ENCODE measurements at regions not wholly inside any gene's neighbourhood (a gene's known extent, or its start where the extent isn't known, plus 50 kb on each side); places are given as distances from the start of the nearest gene placed in this dataset.

GRCh38 chr19:28386066-28386465 lies 826.9 kb downstream of the UQCRFS1 start:
- H3K36me3 ChIP-seq (ENCODE audit: control insufficient read depth in 2 of 2, extremely low read depth in 1 of 2, insufficient read depth in 1 of 2, low read length in 1 of 2): no peaks in the 10 kb centered on the region
- Mint-ChIP-seq H3K36me3 (no peaks in the 10 kb centered on the region), H3K27ac (peak overlapping the region; percentile 29 to 85), H3K9me3 (peaks cover 2 to 26% (median 6%) of the 10 kb centered on the region in 3 donors), H3K27me3 (no peaks in the 10 kb centered on the region), H3K4me3 (peak overlapping the region in 1 of 3 donors; percentile 53), H3K4me1 (peaks cover 0 to 16% (median 2%) of the 10 kb centered on the region in 3 donors)
- H3K4me1 ChIP-seq (ENCODE audit: control insufficient read depth in 1 of 2, extremely low read depth in 1 of 2, insufficient read depth in 2 of 2, low read length in 2 of 2): no peaks in the 10 kb centered on the region
- ATAC-seq (replicated peaks in 1 of 4) (peak in 2 of 4 experiments; percentile 47 to 71), DNase-seq (no peak)
- POLR2A ChIA-PET: no interaction called here
- H3K27me3 ChIP-seq (replicated peaks in 1 of 2; ENCODE audit: control insufficient read depth in 2 of 2, extremely low read depth in 1 of 2, insufficient read depth in 2 of 2, low read length in 1 of 2): no peaks in the 10 kb centered on the region
- no peak overlapping the region for H3K27ac ChIP-seq (ENCODE audit: low read length)
- WGBS (ENCODE audit: insufficient coverage): 19% methylated on average over 3 of the region's 3 CpGs
- no peaks in the 10 kb centered on the region for H3K9me3 ChIP-seq
- CTCF ChIA-PET: no interaction called here
- no peak overlapping the region for H3K4me3 ChIP-seq (ENCODE audit: control insufficient read depth in 1 of 2, extremely low read depth in 1 of 2, low read length in 1 of 2)

DNA sequence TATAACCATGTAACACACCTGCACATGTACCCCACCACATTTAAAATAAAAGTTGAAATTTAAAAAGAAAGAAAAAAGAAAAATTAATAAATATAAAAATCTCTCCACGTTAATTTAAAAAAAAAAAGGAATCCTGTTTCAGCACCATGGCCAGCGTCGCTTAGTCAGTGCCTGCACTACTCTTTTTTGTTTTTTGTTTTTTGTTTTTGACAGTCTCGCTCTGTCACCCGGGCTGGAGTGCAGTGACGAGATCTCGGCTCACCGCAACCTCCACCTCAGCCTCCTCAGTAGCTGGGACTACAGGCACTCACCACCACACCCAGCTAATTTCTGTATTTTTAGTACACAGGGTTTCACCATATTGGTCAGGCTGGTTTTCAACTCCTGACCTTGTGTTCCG lies 835.9 kb downstream of the UQCRFS1 start:
- Histone ChIP-seq H3K27ac (ENCODE audit: low read length) (no peak overlapping the region), H3K27me3 (replicated peaks in 1 of 2; ENCODE audit: control insufficient read depth in 2 of 2, extremely low read depth in 1 of 2, insufficient read depth in 2 of 2, low read length in 1 of 2) (no peaks in the 10 kb centered on the region), H3K9me3 (no peaks in the 10 kb centered on the region), H3K36me3 (ENCODE audit: control insufficient read depth in 2 of 2, extremely low read depth in 1 of 2, insufficient read depth in 1 of 2, low read length in 1 of 2) (no peaks in the 10 kb centered on the region), H3K4me3 (ENCODE audit: control insufficient read depth in 1 of 2, extremely low read depth in 1 of 2, low read length in 1 of 2) (no peak overlapping the region), H3K4me1 (ENCODE audit: control insufficient read depth in 1 of 2, extremely low read depth in 1 of 2, insufficient read depth in 2 of 2, low read length in 2 of 2) (no peaks in the 10 kb centered on the region)
- WGBS (ENCODE audit: insufficient coverage): 63% methylated on average over 5 of the region's 9 CpGs
- DNase-seq (no peak), ATAC-seq (replicated peaks in 1 of 4) (no peak)
- POLR2A ChIA-PET: no interaction called here
- Mint-ChIP-seq H3K9me3 (peaks cover 3 to 18% (median 3%) of the 10 kb centered on the region in 3 donors), H3K27me3 (no peaks in the 10 kb centered on the region), H3K4me3 (no peak overlapping the region), H3K36me3 (no peaks in the 10 kb centered on the region), H3K27ac (no peak overlapping the region), H3K4me1 (no peaks in the 10 kb centered on the region)
- CTCF ChIA-PET: no interaction called here

- Histone ChIP-seq H3K4me1 (ENCODE audit: control insufficient read depth in 1 of 2, extremely low read depth in 1 of 2, insufficient read depth in 2 of 2, low read length in 2 of 2) (no peaks in the 10 kb centered on the region), H3K9me3 (no peaks in the 10 kb centered on the region), H3K36me3 (ENCODE audit: control insufficient read depth in 2 of 2, extremely low read depth in 1 of 2, insufficient read depth in 1 of 2, low read length in 1 of 2) (no peaks in the 10 kb centered on the region), H3K27ac (ENCODE audit: low read length) (no peak overlapping the region), H3K4me3 (ENCODE audit: control insufficient read depth in 1 of 2, extremely low read depth in 1 of 2, low read length in 1 of 2) (no peak overlapping the region), H3K27me3 (replicated peaks in 1 of 2; ENCODE audit: control insufficient read depth in 2 of 2, extremely low read depth in 1 of 2, insufficient read depth in 2 of 2, low read length in 1 of 2) (no peaks in the 10 kb centered on the region)
- CTCF ChIA-PET: no interaction called here
- WGBS (ENCODE audit: insufficient coverage): 91% methylated on average over 6 of the region's 6 CpGs
- no peaks in the 10 kb centered on the region for H3K4me1 Mint-ChIP-seq
- peaks cover 3 to 22% (median 11%) of the 10 kb centered on the region in 3 donors for H3K9me3 Mint-ChIP-seq
- peaks cover 0 to 4% of the 10 kb centered on the region in 2 donors for H3K27me3 Mint-ChIP-seq
- no peaks in the 10 kb centered on the region for H3K36me3 Mint-ChIP-seq
- DNase-seq (no peak), ATAC-seq (replicated peaks in 1 of 4) (no peak)
- POLR2A ChIA-PET: no interaction called here
- H3K4me3 Mint-ChIP-seq: no peak overlapping the region
- H3K27ac Mint-ChIP-seq: no peak overlapping the region
Measured at GRCh38 chr19:28374971-28375370, 838.0 kb downstream of the UQCRFS1 start.

GRCh38 chr19:28372576-28373247 lies 840.2 kb downstream of the UQCRFS1 start:
- H3K27me3 ChIP-seq (replicated peaks in 1 of 2; ENCODE audit: control insufficient read depth in 2 of 2, extremely low read depth in 1 of 2, insufficient read depth in 2 of 2, low read length in 1 of 2): no peaks in the 10 kb centered on the region

GRCh38 chr19:28367146-28367545 lies 845.8 kb downstream of the UQCRFS1 start:
- Histone ChIP-seq H3K4me3 (ENCODE audit: control insufficient read depth in 1 of 2, extremely low read depth in 1 of 2, low read length in 1 of 2) (no peak overlapping the region), H3K4me1 (ENCODE audit: control insufficient read depth in 1 of 2, extremely low read depth in 1 of 2, insufficient read depth in 2 of 2, low read length in 2 of 2) (no peaks in the 10 kb centered on the region), H3K9me3 (no peaks in the 10 kb centered on the region), H3K36me3 (ENCODE audit: control insufficient read depth in 2 of 2, extremely low read depth in 1 of 2, insufficient read depth in 1 of 2, low read length in 1 of 2) (no peaks in the 10 kb centered on the region), H3K27ac (ENCODE audit: low read length) (no peak overlapping the region), H3K27me3 (replicated peaks in 1 of 2; ENCODE audit: control insufficient read depth in 2 of 2, extremely low read depth in 1 of 2, insufficient read depth in 2 of 2, low read length in 1 of 2) (no peaks in the 10 kb centered on the region)
- ATAC-seq (replicated peaks in 1 of 4): no peak
- no peak for DNase-seq
- Mint-ChIP-seq H3K36me3 (no peaks in the 10 kb centered on the region), H3K9me3 (peaks cover 9 to 23% (median 11%) of the 10 kb centered on the region in 3 donors), H3K27me3 (peaks cover 0 to 8% of the 10 kb centered on the region in 2 donors), H3K4me1 (no peaks in the 10 kb centered on the region), H3K27ac (no peak overlapping the region), H3K4me3 (no peak overlapping the region)
- CTCF ChIA-PET: no interaction called here
- POLR2A ChIA-PET: no interaction called here
- 44% methylated on average over 1 of the region's 1 CpG for WGBS (ENCODE audit: insufficient coverage)

More at GRCh38 chr19:28372576-28373247, 840.2 kb downstream of the UQCRFS1 start:
- H3K27ac Mint-ChIP-seq: no peak overlapping the region
- no peaks in the 10 kb centered on the region for H3K9me3 ChIP-seq
- H3K36me3 ChIP-seq (ENCODE audit: control insufficient read depth in 2 of 2, extremely low read depth in 1 of 2, insufficient read depth in 1 of 2, low read length in 1 of 2): no peaks in the 10 kb centered on the region
- CTCF ChIA-PET: no interaction called here
- no peaks in the 10 kb centered on the region for H3K4me1 ChIP-seq (ENCODE audit: control insufficient read depth in 1 of 2, extremely low read depth in 1 of 2, insufficient read depth in 2 of 2, low read length in 2 of 2)
- 73% methylated on average over 3 of the region's 4 CpGs for WGBS (ENCODE audit: insufficient coverage)
- peaks cover 3 to 14% (median 9%) of the 10 kb centered on the region in 3 donors for H3K9me3 Mint-ChIP-seq
- ATAC-seq (replicated peaks in 1 of 4): no peak
- peaks cover 0 to 5% of the 10 kb centered on the region in 2 donors for H3K27me3 Mint-ChIP-seq
- H3K4me1 Mint-ChIP-seq: no peaks in the 10 kb centered on the region
- H3K4me3 Mint-ChIP-seq: no peak overlapping the region
- H3K4me3 ChIP-seq (ENCODE audit: control insufficient read depth in 1 of 2, extremely low read depth in 1 of 2, low read length in 1 of 2): no peak overlapping the region
- no peak for DNase-seq
- no peak overlapping the region for H3K27ac ChIP-seq (ENCODE audit: low read length)
- H3K36me3 Mint-ChIP-seq: no peaks in the 10 kb centered on the region
- POLR2A ChIA-PET: no interaction called here

- H3K36me3 Mint-ChIP-seq: no peaks in the 10 kb centered on the region
- ATAC-seq (replicated peaks in 1 of 4): no peak
- WGBS (ENCODE audit: insufficient coverage): 100% methylated on average over 2 of the region's 4 CpGs
- H3K9me3 Mint-ChIP-seq: peaks cover 7 to 20% (median 9%) of the 10 kb centered on the region in 3 donors
- no peak overlapping the region for H3K4me3 ChIP-seq (ENCODE audit: control insufficient read depth in 1 of 2, extremely low read depth in 1 of 2, low read length in 1 of 2)
- peaks cover 0 to 7% of the 10 kb centered on the region in 2 donors for H3K27me3 Mint-ChIP-seq
- no peak overlapping the region for H3K27ac ChIP-seq (ENCODE audit: low read length)
- no peak for DNase-seq
- POLR2A ChIA-PET: no interaction called here
- H3K36me3 ChIP-seq (ENCODE audit: control insufficient read depth in 2 of 2, extremely low read depth in 1 of 2, insufficient read depth in 1 of 2, low read length in 1 of 2): no peaks in the 10 kb centered on the region
- H3K4me1 Mint-ChIP-seq: no peaks in the 10 kb centered on the region
- no peaks in the 10 kb centered on the region for H3K4me1 ChIP-seq (ENCODE audit: control insufficient read depth in 1 of 2, extremely low read depth in 1 of 2, insufficient read depth in 2 of 2, low read length in 2 of 2)
- no peak overlapping the region for H3K27ac Mint-ChIP-seq
- H3K27me3 ChIP-seq (replicated peaks in 1 of 2; ENCODE audit: control insufficient read depth in 2 of 2, extremely low read depth in 1 of 2, insufficient read depth in 2 of 2, low read length in 1 of 2): no peaks in the 10 kb centered on the region
- H3K9me3 ChIP-seq: no peaks in the 10 kb centered on the region
- H3K4me3 Mint-ChIP-seq: no peak overlapping the region
- CTCF ChIA-PET: no interaction called here
Measured at GRCh38 chr19:28363254-28363653, 849.7 kb downstream of the UQCRFS1 start.
